HG03095 (cell line): ENCODE measurements at regions not wholly inside any gene's neighbourhood (a gene's known extent, or its start where the extent isn't known, plus 50 kb on each side); places are given as distances from the start of the nearest gene placed in this dataset.

ENCODE experiments used
- ATAC-seq: cut with Tn5 transposase; IDR thresholded peaks from one replicate; pipeline ENCODE4 v1.9.1; 2021; ENCODE audit warnings: moderate library complexity; ENCODE audit not compliant: unreplicated experiment

- ATAC-seq = no peak
Observed at GRCh38 chr2:235165136-235165535, 213.3 kb downstream of the SH3BP4 start.

GRCh38 chr2:235165631-235166030 is 213.8 kb downstream of the SH3BP4 start:
- ATAC-seq = no peak

- no peak for ATAC-seq
Observed at GRCh38 chr2:235168174-235168979, 216.6 kb downstream of the SH3BP4 start.

GRCh38 chr2:235170016-235170415 is 218.2 kb downstream of the SH3BP4 start:
- ATAC-seq = no peak

GRCh38 chr2:235170536-235171521 is 219.0 kb downstream of the SH3BP4 start:
- no peak for ATAC-seq

GRCh38 chr2:235171550-235172031 is 219.8 kb downstream of the SH3BP4 start:
- ATAC-seq = no peak

- no peak for ATAC-seq
Observed at GRCh38 chr2:235180642-235181041, 228.8 kb downstream of the SH3BP4 start.

- no peak for ATAC-seq
Observed at GRCh38 chr2:235183786-235184185, 232.0 kb downstream of the SH3BP4 start.

- ATAC-seq = no peak
Observed at GRCh38 chr2:235187806-235188205, 236.0 kb downstream of the SH3BP4 start.

- no peak for ATAC-seq
Observed at GRCh38 chr2:235191486-235191885, 239.7 kb downstream of the SH3BP4 start.

GRCh38 chr2:235191978-235192377 is 240.2 kb downstream of the SH3BP4 start:
- ATAC-seq = no peak

- no peak for ATAC-seq
Observed at GRCh38 chr2:235194351-235194750, 242.5 kb downstream of the SH3BP4 start.

GRCh38 chr2:235194836-235195235 is 243.0 kb downstream of the SH3BP4 start:
- ATAC-seq = no peak

- ATAC-seq = no peak
Observed at GRCh38 chr2:235195921-235196320, 244.1 kb downstream of the SH3BP4 start.

- no peak for ATAC-seq
Observed at GRCh38 chr2:235199128-235199527, 247.3 kb downstream of the SH3BP4 start.

GRCh38 chr2:235200216-235200615 is 248.4 kb downstream of the SH3BP4 start:
- no peak for ATAC-seq

GRCh38 chr2:235201756-235202155 is 249.9 kb downstream of the SH3BP4 start:
- no peak for ATAC-seq

GRCh38 chr2:235204948-235205347 is 253.1 kb downstream of the SH3BP4 start:
- no peak for ATAC-seq

- ATAC-seq = no peak
Observed at GRCh38 chr2:235206399-235206798, 254.6 kb downstream of the SH3BP4 start.

- no peak for ATAC-seq
Observed at GRCh38 chr2:235206980-235207579, 255.3 kb downstream of the SH3BP4 start.

GRCh38 chr2:235211056-235211455 is 259.2 kb downstream of the SH3BP4 start:
- ATAC-seq = no peak
